ENCODE measurements at regions not wholly inside any gene's neighbourhood (a gene's known extent, or its start where the extent isn't known, plus 50 kb on each side); places are given as distances from the start of the nearest gene placed in this dataset.

DNA sequence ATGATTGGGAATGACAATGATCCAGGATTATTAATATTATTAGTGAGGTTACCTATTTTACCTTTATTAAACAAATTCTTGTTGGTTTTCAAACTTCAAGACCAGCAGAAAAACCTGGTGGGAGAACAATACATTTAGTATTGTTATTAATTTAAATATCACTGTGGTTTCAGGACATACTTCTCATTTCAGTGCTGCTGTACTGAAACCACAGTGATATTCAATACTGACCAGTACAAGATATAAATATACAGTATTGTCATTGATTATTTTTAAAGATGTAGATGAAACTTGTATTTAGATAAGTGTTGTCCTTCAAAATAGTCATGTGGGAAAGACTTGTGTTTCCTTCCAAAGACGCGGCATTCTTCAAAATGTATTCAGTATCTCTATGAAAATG lies 1047.3 kb upstream of the CELF4 start:
- DNase-seq (ENCODE audit: low read depth in 2 of 2), result no peak

GRCh38 chr18:38611036-38611964 lies 1045.7 kb upstream of the CELF4 start:
- no peak for DNase-seq (ENCODE audit: low read depth in 2 of 2)

- DNase-seq (ENCODE audit: low read depth in 2 of 2), result no peak
These were observed 1041.2 kb upstream of the CELF4 start for GRCh38 chr18:38606841-38607240.

- no peak for DNase-seq (ENCODE audit: low read depth in 2 of 2)
These were observed 1036.7 kb upstream of the CELF4 start for GRCh38 chr18:38602341-38602740.

DNA sequence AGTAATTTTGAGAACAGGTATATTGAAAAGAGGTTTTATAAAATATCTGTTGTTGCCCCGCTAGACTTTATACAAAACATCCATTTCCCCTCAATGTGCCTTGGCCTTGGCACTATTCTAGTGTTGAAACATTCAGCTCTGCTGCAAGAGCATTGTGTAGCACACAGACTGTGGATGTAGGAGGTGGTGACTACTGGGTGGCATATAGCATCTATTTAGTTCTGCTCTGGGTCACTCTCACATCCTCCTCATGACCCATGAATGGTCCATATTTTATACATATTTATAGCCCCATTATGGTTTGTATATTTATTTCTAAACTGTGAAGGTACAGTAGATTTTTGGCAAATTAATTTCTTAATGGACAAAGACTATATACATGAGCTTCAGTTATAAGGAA lies 1022.0 kb upstream of the CELF4 start:
- no peak for DNase-seq (ENCODE audit: low read depth in 2 of 2)

DNA sequence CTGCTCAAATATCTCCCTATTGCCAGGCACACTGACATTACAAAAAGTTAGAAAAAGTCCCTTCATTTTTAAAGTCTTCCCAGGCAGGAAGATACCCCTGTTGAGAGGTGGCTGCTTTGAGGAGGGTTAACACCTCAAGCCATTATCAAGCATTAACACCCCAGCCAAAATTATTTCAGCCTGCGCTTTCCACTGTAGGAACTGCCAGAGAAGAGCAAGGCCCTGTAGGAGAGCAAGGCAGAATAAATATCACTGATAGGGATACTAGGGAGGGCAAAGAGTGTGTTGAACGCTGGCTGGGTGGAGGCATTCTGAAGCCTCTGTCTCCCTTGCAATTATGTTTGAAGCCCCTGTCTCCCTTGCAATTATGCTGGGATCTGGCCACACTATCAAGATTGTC lies 1020.7 kb upstream of the CELF4 start:
- no peak for DNase-seq (ENCODE audit: low read depth in 2 of 2)

DNA sequence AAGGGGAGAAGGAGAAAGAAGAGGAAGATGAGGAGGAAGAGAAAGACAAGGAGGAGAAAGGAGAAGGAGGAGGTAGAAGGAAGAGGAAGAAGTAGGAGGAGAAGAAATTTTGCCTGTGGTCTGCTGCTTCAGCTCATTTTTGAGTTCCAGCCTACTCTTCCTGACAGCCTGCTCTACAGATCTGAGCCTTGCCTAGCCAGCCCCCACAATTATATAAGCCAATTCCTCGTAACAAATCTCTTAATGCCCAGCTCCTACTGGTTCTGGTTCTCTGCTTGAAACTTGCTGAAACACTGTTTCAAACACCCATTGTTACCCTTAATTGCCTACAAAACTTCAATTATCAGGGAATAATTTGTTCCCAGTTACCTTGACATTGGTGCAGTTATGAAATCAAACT lies 1014.2 kb upstream of the CELF4 start:
- no peak for DNase-seq (ENCODE audit: low read depth in 2 of 2)

DNA sequence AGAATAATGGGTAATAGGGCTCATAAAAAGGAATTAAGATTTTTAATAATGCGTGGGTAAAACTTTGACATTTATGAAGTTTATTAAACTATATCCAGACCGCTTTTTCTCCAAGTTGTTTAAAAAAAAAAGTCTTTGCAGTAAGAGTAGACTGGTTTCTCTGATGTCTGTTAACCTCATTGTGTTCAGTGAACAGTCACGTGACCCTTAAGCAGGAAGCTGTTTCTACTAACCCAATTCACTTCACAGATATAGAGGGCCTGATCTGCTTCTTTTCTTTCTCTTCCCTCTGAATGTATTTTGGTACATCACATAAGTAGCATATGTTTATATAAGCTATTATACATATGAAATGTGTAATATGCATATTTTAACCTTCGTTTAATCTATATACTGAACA lies 1011.3 kb upstream of the CELF4 start:
- DNase-seq (ENCODE audit: low read depth in 2 of 2), result no peak

DNA sequence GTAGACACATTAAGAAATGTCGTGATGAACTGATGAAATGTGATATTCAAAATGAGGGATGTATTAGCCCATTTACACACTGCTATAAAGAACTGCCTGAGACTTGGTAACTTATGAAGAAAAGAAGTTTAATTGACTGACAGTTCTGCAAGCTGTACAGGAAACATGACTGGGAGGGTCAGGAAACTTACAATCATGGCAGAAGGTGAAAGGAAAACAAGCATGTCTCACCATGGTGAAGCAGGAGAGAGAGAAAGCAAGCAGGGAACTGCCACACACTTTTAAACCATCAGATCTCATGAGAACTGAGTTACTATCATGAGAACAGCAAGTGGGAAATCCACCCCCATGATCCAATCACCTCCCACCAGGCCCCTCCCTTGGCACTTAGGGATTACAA lies 1010.8 kb upstream of the CELF4 start:
- DNase-seq (ENCODE audit: low read depth in 2 of 2), result no peak

- no peak for DNase-seq (ENCODE audit: low read depth in 2 of 2)
These were observed 1010.0 kb upstream of the CELF4 start for GRCh38 chr18:38575648-38576047.

DNA sequence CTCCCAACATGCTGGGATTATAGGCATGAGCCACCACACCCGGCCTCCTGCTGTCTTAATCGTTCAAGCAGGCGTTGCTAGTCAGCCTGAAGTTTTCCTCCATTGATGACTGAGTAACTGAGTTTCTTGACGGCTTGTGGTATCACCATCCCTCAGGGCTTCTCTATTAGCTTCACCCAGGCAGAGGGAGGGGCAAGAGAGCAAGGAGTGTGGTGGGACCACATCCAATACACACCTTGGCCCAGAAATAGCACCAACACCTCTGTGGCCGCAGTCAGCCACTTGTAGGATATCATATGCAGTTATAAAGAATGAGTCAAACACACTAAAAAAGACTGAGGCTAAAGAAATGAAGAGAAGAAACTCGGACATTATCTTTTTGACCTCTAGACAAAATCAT lies 1009.4 kb upstream of the CELF4 start:
- no peak for DNase-seq (ENCODE audit: low read depth in 2 of 2)

- no peak for DNase-seq (ENCODE audit: low read depth in 2 of 2)
These were observed 1007.0 kb upstream of the CELF4 start for GRCh38 chr18:38572554-38573111.

DNA sequence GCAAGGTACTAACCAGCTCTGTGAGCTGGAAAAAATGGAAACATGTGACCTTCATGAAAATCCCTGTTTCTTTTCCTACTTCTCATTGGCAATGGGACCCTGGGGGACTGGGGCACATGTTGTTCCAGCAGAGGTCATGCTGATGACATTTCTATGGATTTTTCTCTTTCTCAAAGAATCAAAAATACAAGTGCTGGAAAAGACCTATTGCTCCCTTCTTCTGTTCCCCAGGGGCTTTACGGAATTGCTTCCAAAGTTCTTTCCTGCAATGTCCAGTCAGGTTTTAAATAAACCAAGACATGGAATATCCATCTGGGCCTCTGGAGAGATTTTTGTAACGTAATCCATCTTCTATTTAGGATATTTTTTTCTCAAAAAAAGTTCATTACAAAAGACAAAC lies 1006.1 kb upstream of the CELF4 start:
- no peak for DNase-seq (ENCODE audit: low read depth in 2 of 2)

GRCh38 chr18:38565513-38565912 lies 999.9 kb upstream of the CELF4 start:
- no peak for DNase-seq (ENCODE audit: low read depth in 2 of 2)

DNA sequence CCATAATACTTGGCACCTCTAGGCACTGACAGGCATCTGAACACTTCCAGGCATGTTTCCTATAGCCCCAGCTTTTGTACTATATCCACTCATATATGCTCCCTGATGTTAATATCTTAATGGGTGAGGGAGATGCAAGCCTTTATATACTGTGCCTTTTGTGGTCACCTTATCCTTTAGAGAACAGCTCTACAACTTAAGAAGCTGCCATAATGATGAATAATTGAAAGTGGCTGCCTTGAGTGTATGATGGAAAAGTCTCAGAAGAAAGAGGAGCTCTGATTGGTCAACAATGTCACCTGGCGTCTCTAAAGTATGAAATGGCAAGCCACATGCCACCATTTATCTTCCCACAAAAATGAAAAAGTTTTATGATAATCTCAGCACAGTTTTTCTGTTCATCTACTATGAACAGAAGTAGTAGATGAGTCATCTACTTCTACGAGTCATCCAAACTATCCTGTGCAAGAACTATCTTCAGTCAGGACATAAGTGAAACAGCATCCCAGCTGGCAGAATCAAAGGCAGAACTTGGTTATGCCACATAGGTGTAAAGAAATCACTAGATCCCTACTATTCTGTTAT lies 997.9 kb upstream of the CELF4 start:
- DNase-seq (ENCODE audit: low read depth in 2 of 2), result no peak

DNA sequence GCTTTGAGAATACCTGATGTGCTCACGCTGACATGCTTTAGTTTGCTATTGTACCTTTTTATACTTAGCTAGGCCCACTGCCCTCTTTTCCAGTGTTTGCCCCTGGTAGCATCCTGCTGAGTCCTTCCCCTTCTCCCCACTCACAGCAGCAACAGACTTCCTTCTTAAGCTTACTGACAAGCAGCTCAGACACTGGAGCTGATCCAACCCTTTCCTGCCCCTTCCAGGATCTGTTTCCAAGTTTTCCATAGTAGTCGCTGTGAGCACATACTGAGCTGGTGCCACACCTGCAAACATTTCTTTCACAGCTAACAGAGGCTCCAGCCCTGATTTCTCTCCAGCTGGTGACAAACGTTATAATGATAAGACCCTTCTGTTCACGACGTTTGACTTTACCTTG lies 991.4 kb upstream of the CELF4 start:
- no peak for DNase-seq (ENCODE audit: low read depth in 2 of 2)

GRCh38 chr18:38552732-38553321 lies 987.2 kb upstream of the CELF4 start:
- no peak for DNase-seq (ENCODE audit: low read depth in 2 of 2)

GRCh38 chr18:38551881-38552280 lies 986.3 kb upstream of the CELF4 start:
- DNase-seq (ENCODE audit: low read depth in 2 of 2), result no peak

- DNase-seq (ENCODE audit: low read depth in 2 of 2), result no peak
These were observed 979.5 kb upstream of the CELF4 start for GRCh38 chr18:38545071-38545470.

DNA sequence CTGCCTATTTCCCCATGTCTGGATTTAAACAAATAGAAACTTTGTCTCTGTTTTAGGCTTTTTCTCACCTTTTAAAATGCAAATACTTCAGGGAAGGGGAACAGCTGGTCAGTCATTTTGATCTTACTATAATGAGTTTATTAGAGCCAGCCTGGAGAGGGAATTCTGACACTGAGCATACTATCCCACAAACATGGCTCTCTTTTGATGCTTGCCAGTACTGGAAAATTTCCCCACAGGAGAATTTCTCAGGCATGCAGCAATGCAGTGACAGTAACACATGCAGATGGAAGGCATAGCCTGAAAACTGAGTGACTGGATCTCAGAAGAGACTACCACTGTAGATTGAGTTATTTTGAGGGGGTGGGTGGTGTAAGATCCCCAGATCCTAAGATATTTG lies 974.3 kb upstream of the CELF4 start:
- no peak for DNase-seq (ENCODE audit: low read depth in 2 of 2)

DNA sequence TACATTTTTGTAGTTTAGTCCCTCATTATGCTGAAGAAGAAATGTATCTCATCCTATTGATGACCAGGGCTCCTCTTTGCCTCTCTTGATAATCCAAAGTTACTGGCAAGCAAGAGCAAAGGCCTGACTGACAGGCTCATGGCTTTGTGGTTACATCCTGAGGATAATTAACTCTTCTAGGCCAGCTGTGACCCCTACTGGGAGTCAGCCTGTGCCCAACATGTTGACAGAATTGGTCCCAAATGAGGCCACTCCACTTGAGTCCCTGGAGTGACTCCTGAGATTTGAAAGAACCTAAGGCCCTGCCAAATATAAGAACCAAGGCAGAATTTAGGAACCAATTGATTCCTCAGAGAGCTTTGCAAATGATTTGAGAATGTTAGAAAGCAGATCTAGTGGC lies 973.8 kb upstream of the CELF4 start:
- no peak for DNase-seq (ENCODE audit: low read depth in 2 of 2)

DNA sequence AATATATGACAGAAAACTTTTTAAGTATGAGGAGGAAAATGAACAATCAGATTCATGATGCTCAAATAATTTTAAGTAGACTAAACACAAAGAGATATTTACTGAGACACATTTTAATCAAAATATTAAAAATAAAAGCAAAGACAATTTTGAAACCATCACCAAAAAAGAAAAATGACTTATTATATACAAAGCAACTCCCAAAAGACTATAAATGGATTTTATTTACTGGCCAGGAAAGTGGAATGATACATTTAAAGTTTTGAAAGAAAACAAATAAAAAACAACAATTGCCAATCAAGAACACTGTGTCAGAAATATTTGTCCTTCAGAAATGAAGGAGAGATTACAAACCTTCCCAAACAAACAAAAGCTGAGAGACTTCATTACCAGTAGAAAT lies 968.5 kb upstream of the CELF4 start:
- DNase-seq (ENCODE audit: low read depth in 2 of 2), result no peak

GRCh38 chr18:38526922-38527321 lies 961.3 kb upstream of the CELF4 start:
- no peak for DNase-seq (ENCODE audit: low read depth in 2 of 2)

Measured in stimulated activated CD4-positive, alpha-beta T cell treated with anti-CD3 and anti-CD28 coated beads, Interleukin-1b, Interleukin-23, amount 100 ng/mL, for 4 hours (primary cell).